Endometrial microvascular endothelial cells (primary cell): ENCODE measurements at regions not wholly inside any gene's neighbourhood (a gene's known extent, or its start where the extent isn't known, plus 50 kb on each side); places are given as distances from the start of the nearest gene placed in this dataset.

ENCODE experiments used
- in situ Hi-C: cut with HindIII; loops from 2 replicates; pipeline ENCODE4 v1.10.0; 2017; ENCODE audit warnings: low sequenced_read_pairs, low pct_unique_long_range_greater_than_20kb; ENCODE audit errors: inconsistent ontology term

- in situ Hi-C loops = loop anchor here (10.0 to 25.0 kb wide), 3 partner anchors 136 to 444 kb away; no protein-coding TSS in a partner anchor
Measured at GRCh38 chr15:39130556-39131379, 450.1 kb upstream of the THBS1 start.

- in situ Hi-C loops = loop anchor here (10.0 to 25.0 kb wide), 3 partner anchors 137 to 443 kb away; no protein-coding TSS in a partner anchor
Measured at GRCh38 chr15:39131609-39132008, 449.3 kb upstream of the THBS1 start.

GRCh38 chr15:39132070-39132469 is 448.8 kb upstream of the THBS1 start:
- in situ Hi-C loops = loop anchor here (10.0 to 25.0 kb wide), 3 partner anchors 137 to 443 kb away; no protein-coding TSS in a partner anchor

- in situ Hi-C loops = loop anchor here (10.0 to 25.0 kb wide), 3 partner anchors 138 to 442 kb away; no protein-coding TSS in a partner anchor
Measured at GRCh38 chr15:39132954-39133600, 447.8 kb upstream of the THBS1 start.

- in situ Hi-C loops = loop anchor here (10.0 to 25.0 kb wide), 3 partner anchors 139 to 441 kb away; no protein-coding TSS in a partner anchor
Measured at GRCh38 chr15:39134282-39134681, 446.6 kb upstream of the THBS1 start.

- in situ Hi-C loops = loop anchor here (10.0 to 25.0 kb wide), 3 partner anchors 141 to 439 kb away; no protein-coding TSS in a partner anchor
Measured at GRCh38 chr15:39135989-39136388, 444.9 kb upstream of the THBS1 start.

GRCh38 chr15:39139431-39140059 is 441.3 kb upstream of the THBS1 start:
- in situ Hi-C loops = loop anchor here (10.0 to 25.0 kb wide), 3 partner anchors 145 to 435 kb away; no protein-coding TSS in a partner anchor

- in situ Hi-C loops = loop anchor here (25.0 kb wide), 1 partner anchor 303 kb away; no protein-coding TSS in a partner anchor
Measured at GRCh38 chr15:39140060-39140604, 440.7 kb upstream of the THBS1 start.

- in situ Hi-C loops = loop anchor here (25.0 kb wide), 1 partner anchor 305 kb away; no protein-coding TSS in a partner anchor
Measured at GRCh38 chr15:39142500-39142899, 438.4 kb upstream of the THBS1 start.

GRCh38 chr15:39143479-39143878 is 437.4 kb upstream of the THBS1 start:
- in situ Hi-C loops = loop anchor here (25.0 kb wide), 1 partner anchor 306 kb away; no protein-coding TSS in a partner anchor

- in situ Hi-C loops = loop anchor here (25.0 kb wide), 1 partner anchor 307 kb away; no protein-coding TSS in a partner anchor
Measured at GRCh38 chr15:39144051-39144450, 436.8 kb upstream of the THBS1 start.

- in situ Hi-C loops = loop anchor here (25.0 kb wide), 1 partner anchor 308 kb away; no protein-coding TSS in a partner anchor
Measured at GRCh38 chr15:39144613-39145499, 436.0 kb upstream of the THBS1 start.

- in situ Hi-C loops = loop anchor here (25.0 kb wide), 1 partner anchor 309 kb away; no protein-coding TSS in a partner anchor
Measured at GRCh38 chr15:39145854-39146625, 434.8 kb upstream of the THBS1 start.

GRCh38 chr15:39149636-39150150 is 431.2 kb upstream of the THBS1 start:
- in situ Hi-C loops = loop anchor here (25.0 kb wide), 1 partner anchor 312 kb away; no protein-coding TSS in a partner anchor

GRCh38 chr15:39151545-39151944 is 429.3 kb upstream of the THBS1 start:
- in situ Hi-C loops = no loop called here

GRCh38 chr15:39153058-39153714 is 427.7 kb upstream of the THBS1 start:
- in situ Hi-C loops = no loop called here
